Pancreas (tissue), 10 donors: ENCODE measurements at regions not wholly inside any gene's neighbourhood (a gene's known extent, or its start where the extent isn't known, plus 50 kb on each side); places are given as distances from the start of the nearest gene placed in this dataset.

Experiments used
- ATAC-seq, 4 donors: fragments of 200-7000 bp; cut with Tn5 transposase; one replicate each; pipeline versions ENCODE4 v1.8.0 to v1.9.1; 2020; ENCODE audit warnings: mild to moderate bottlenecking in 4 of 4, moderate library complexity in 4 of 4
- DNase-seq, 6 donors: peaks; one replicate each; pipeline ENCODE4 v3.0.0-alpha.2; 2020
- FAIRE-seq: peaks from 2 replicates; lab custom pipeline; 2012; peaks lifted over from hg19 to GRCh38; lab: Jason Lieb, UNC
- H3K27ac ChIP-seq, 4 donors: fragments of 200-600 bp; sonication (generic); 1 replicate in 3 of 4; 2 replicates in 1 of 4; pipeline versions ENCODE4 v1.5.0 to v1.8.0; 2020
- H3K27me3 ChIP-seq, 4 donors: fragments of 200-600 bp; one replicate each; pipeline ENCODE4 v1.8.0; 2021
- H3K36me3 ChIP-seq, 3 donors: fragments of 200-600 bp; sonication (generic) in 1 of 3; one replicate each; pipeline versions ENCODE4 v1.5.0 to v1.8.0; 2020 to 2021
- H3K4me1 ChIP-seq, 3 donors: fragments of 200-600 bp; one replicate each; pipeline ENCODE4 v1.8.0; 2021
- H3K4me3 ChIP-seq, 4 donors: fragments of 200-600 bp; sonication (generic) in 2 of 4; one replicate each; pipeline versions ENCODE4 v1.5.0 to v1.8.0; 2020 to 2021
- H3K9me3 ChIP-seq, 4 donors: fragments of 200-600 bp; one replicate each; pipeline ENCODE4 v1.8.0; 2021
- CTCF ChIP-seq, 4 donors: fragments of 200-600 bp; sonication (generic) in 3 of 4; IDR thresholded peaks; one replicate each; pipeline versions ENCODE4 v1.5.0 to v1.8.0; 2021; ENCODE audit warnings: antibody characterized with exemption in 4 of 4
- WGBS, 2 donors: extraction: QIAGEN DNeasy Blood & Tissue Kit; methylation state at CpG; one replicate each; pipeline ENCODE4 v1.1.7; 2013; 5-methylcytosine and 5-hydroxymethylcytosine counted together
- intact Hi-C, 3 donors: fragments of 100-400 bp; cut with DNase I; formaldehyde crosslinking; loops; one replicate each; pipeline versions ENCODE4 v1.11.1 to v1.14.2; 2022
- donor health status: healthy with polysubstance abuse.
- donor health status: DM: no; HTN: no; CAD: no; lungs with moderate emphysema.
- donor health status: DM: no; HTN: no; CAD: no.
- donor health status: control.
- donor health status: control.
- donor health status: Bipolar disorder and iron deficiency.
- donor health status: DM: yes; HTN: yes; CAD: no.
- donor health status: DM: no; HTN: no; CAD: no.
- donor health status: DM: no; HTN: no; CAD: no.
- donor health status: DM: yes; HTN: yes; CAD: no.

GRCh38 chr2:156679820-156680219 lies 243.6 kb downstream of the GPD2 start:
- Histone ChIP-seq H3K4me3 (no peak overlapping the region), H3K9me3 (no peaks in the 10 kb centered on the region), H3K27me3 (no peaks in the 10 kb centered on the region), H3K4me1 (no peaks in the 10 kb centered on the region), H3K27ac (no peak overlapping the region), H3K36me3 (no peaks in the 10 kb centered on the region)
- TF ChIP-seq CTCF (IDR thresholded peaks at IDR 0.05) = no peak
- DNase-seq (no peak), FAIRE-seq (no peak), ATAC-seq (no peak)
- intact Hi-C loops = no loop called here
- WGBS, 2 donors = 73 to 84% methylated on average over 2 of the region's 2 CpGs

- no peaks in the 10 kb centered on the region for H3K9me3 ChIP-seq
- no peaks in the 10 kb centered on the region for H3K27me3 ChIP-seq
- FAIRE-seq = no peak
- intact Hi-C loops = no loop called here
- WGBS, 2 donors = 64 to 80% methylated on average over 2 of the region's 2 CpGs
- H3K4me1 ChIP-seq = no peaks in the 10 kb centered on the region
- ATAC-seq = no peak
- H3K4me3 ChIP-seq = no peak overlapping the region
- no peak overlapping the region for H3K27ac ChIP-seq
- H3K36me3 ChIP-seq = no peaks in the 10 kb centered on the region
- TF ChIP-seq CTCF (IDR thresholded peaks at IDR 0.05) = no peak
- no peak for DNase-seq
Measured at GRCh38 chr2:156680266-156680665, 244.1 kb downstream of the GPD2 start.

GRCh38 chr2:156687126-156687525 lies 250.9 kb downstream of the GPD2 start:
- intact Hi-C loops = no loop called here
- Histone ChIP-seq H3K4me1 (no peaks in the 10 kb centered on the region), H3K27ac (no peak overlapping the region), H3K4me3 (no peak overlapping the region), H3K9me3 (no peaks in the 10 kb centered on the region), H3K27me3 (no peaks in the 10 kb centered on the region), H3K36me3 (no peaks in the 10 kb centered on the region)
- no peak for DNase-seq
- peak in 1 of 4 donors; percentile 18 for ATAC-seq
- TF ChIP-seq CTCF (IDR thresholded peaks at IDR 0.05) = no peak
- no peak for FAIRE-seq

DNA sequence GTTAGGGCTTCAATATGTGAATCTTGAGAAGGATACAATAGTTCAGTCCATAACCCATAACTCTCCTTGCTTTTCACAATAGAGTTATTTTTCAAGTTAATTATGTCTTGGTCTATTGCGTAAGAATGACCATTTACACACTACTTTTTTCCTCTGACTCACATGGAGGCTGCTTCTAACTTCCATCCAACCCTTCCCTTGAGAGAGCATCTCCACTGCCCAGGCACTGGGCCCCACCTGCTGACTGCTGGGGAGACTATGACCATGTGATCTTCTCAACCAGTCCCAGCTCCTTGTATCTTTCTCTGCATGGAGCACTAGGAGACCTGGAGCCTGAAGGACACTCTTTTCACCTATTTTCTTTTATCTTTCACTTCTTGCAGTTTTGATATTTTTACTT lies 251.5 kb downstream of the GPD2 start:
- intact Hi-C loops = no loop called here
- TF ChIP-seq CTCF (IDR thresholded peaks at IDR 0.05) = no peak
- Histone ChIP-seq H3K9me3 (no peaks in the 10 kb centered on the region), H3K4me1 (no peaks in the 10 kb centered on the region), H3K27me3 (no peaks in the 10 kb centered on the region), H3K36me3 (no peaks in the 10 kb centered on the region), H3K4me3 (no peak overlapping the region), H3K27ac (no peak overlapping the region)
- 98 to 100% methylated on average over 1 of the region's 1 CpG for WGBS, 2 donors
- ATAC-seq (no peak), FAIRE-seq (no peak), DNase-seq (no peak)

GRCh38 chr2:156689939-156690338 lies 253.8 kb downstream of the GPD2 start:
- FAIRE-seq (no peak), ATAC-seq (no peak), DNase-seq (no peak)
- H3K4me3 ChIP-seq = no peak overlapping the region
- H3K27me3 ChIP-seq = no peaks in the 10 kb centered on the region
- 37 to 83% methylated on average over 1 of the region's 1 CpG for WGBS, 2 donors
- intact Hi-C loops = no loop called here
- no peaks in the 10 kb centered on the region for H3K36me3 ChIP-seq
- TF ChIP-seq CTCF (IDR thresholded peaks at IDR 0.05) = no peak
- no peaks in the 10 kb centered on the region for H3K4me1 ChIP-seq
- H3K9me3 ChIP-seq = no peaks in the 10 kb centered on the region
- H3K27ac ChIP-seq = no peak overlapping the region
